SK-N-MC (cell line): ENCODE measurements at regions not wholly inside any gene's neighbourhood (a gene's known extent, or its start where the extent isn't known, plus 50 kb on each side); places are given as distances from the start of the nearest gene placed in this dataset.

Experiments used
- EZH2 ChIP-seq: fragments of 200-600 bp; sonication (generic); IDR thresholded peaks from one replicate; pipeline ENCODE4 v1.6.1; 2017; ENCODE audit warnings: antibody characterized with exemption
- POLR2AphosphoS5 ChIP-seq: IDR thresholded peaks from 2 replicates; pipeline ENCODE4 v1.6.1; 2012; ENCODE audit warnings: mild to moderate bottlenecking, low read depth, low read length, borderline replicate concordance

DNA sequence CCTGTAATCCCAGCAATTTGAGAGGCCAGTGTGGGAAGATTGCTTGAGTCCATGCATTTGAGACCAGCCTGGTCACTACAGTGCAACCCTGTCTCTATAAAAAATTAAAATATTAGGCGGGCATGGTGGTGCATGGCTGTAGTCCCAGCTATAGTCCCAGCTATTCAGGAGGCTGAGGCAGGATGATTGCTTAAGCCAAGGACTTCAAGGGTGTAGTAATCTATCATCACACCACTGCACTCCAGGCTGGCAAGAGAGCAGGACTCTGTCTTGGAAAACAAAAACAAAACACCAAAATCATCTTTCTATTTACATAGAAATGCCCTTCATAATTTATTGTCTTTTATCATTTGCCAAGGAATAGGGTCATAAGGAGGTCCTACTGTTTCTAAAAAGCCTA, 1274.1 kb upstream of the NCAM2 start:
- TF ChIP-seq POLR2AphosphoS5: no peak
- TF ChIP-seq EZH2: no peak
